T-helper 22 cell (primary cell): ENCODE measurements at regions not wholly inside any gene's neighbourhood (a gene's known extent, or its start where the extent isn't known, plus 50 kb on each side); places are given as distances from the start of the nearest gene placed in this dataset.

ENCODE experiments used
- DNase-seq: peaks from one replicate; pipeline ENCODE4 v3.0.0-alpha.2; 2020; ENCODE audit warnings: low read depth

DNA sequence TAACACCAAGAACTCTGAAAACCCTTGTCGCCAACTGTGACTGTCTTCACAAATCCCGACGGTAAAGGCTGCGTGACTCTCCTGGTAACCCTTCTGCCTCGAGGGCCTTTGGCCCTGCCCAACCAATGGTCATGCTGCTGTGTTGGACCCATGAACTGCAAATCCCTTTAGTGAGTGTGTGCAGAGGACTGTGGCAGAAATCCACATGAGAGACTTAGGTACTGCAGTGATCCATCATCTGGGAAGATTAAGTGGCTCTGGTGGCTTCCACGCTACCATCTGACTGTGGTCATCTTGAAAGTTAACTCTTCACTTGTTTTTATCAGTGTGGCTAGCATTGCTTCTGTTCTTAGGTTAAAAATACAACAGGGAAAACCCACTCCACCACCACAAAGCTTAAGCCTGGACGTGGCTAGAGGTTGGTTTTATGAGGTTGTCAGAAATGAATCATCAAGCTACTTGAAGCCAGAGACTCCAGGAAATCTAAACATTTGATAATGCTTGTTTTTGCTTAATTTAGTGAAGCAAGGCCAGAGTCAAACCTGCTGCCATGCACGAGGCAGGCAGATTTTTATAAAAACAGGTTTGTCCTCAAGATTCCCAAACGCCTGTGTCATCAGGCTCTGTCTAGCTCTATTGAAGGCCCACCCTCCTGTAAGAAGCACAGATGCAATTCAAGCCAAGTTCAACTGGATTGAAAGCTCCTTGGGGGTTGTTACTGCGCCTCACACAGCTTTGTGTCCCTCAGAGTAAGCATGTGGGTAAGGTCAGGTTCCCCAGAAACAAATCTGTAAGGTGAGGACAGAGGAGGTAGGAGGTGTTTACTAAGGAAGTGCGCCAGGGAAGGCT is 52.7 kb upstream of the ERCC6L2 start:
- no peak for DNase-seq

- DNase-seq: no peak
Measured at GRCh38 chr9:95822015-95822414, 53.5 kb upstream of the ERCC6L2 start.

DNA sequence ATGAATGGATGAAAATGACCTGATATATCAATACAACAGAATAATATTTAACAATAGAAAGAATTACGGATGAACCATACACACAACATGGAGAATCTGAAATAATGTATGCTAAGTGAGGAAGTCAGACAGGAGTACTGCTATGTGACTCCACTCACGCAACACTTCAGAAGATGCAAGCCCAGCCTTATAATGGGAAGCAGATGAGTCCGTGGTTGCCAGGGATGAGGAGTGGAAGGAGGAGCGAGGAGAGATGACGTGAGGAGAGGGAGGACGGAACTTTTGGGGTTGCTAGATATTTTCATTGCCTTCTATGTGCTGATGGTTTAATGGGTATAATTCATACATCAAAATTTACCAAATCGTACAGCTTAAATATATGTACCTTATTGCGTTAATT is 55.4 kb upstream of the ERCC6L2 start:
- DNase-seq: no peak

GRCh38 chr9:95819636-95820035 is 55.9 kb upstream of the ERCC6L2 start:
- no peak for DNase-seq

- DNase-seq: no peak
Measured at GRCh38 chr9:95817205-95817604, 58.3 kb upstream of the ERCC6L2 start.

- DNase-seq: no peak
Measured at GRCh38 chr9:95816716-95817115, 58.8 kb upstream of the ERCC6L2 start.

DNA sequence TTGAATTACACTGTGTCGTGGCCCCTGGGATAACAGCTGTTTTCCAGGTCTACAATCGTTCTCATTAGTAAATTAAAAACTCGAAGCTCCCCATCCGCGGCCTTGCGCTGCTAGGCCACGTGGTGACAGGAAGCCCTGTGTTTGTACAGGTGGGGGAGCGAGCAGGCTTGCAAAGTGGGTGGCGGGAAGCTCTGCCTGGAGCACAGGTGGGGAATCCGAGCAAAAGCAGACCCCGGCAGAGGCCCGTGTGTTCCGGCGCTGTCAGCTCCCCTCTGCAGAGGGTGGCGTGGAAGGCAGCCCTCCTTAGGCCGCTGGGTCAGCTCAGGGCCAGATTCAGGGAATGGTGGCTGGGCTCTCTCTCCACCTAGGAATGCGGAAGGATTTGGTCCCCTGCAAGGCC is 59.5 kb upstream of the ERCC6L2 start:
- DNase-seq: no peak

- no peak for DNase-seq
Measured at GRCh38 chr9:95815133-95815532, 60.4 kb upstream of the ERCC6L2 start.

GRCh38 chr9:95813923-95814322 is 61.6 kb upstream of the ERCC6L2 start:
- no peak for DNase-seq

DNA sequence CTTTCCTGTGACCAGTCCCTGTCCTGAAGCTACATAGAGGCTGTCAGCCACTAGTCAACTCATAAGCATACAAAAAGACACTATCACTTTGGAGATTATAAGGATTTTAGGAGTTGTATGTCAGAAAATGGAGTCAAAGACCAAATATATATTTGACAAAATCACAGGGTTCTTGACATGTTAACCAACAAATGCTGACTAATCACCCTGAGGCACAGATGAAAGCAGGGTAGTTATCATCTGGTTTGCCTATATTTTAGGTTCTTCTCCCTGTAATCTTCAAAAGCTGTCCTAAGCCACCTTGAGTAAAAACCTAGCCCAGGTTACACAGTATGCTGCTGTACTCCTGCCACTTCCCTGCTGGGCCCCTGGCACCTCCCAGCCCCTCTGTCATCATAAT is 64.7 kb upstream of the ERCC6L2 start:
- DNase-seq: no peak

DNA sequence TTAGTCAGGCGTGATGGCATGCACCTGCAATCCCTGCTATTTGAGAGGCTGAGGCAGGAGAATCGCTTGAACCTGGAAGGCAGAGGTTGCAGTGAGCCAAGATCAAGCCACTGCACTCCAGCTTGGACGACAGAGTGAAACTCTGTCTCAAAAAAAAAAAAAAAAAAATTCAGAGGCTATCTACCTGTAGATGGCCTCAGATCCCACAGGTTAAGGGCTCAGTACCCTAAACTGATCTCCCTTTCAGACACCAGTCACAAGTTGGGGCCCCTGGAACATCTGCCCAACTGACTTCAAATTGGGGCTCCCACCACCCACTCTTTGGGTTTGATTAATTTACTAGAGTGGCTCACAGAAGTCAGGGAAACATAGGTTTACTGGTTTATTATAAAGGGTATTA is 65.4 kb upstream of the ERCC6L2 start:
- DNase-seq: no peak

DNA sequence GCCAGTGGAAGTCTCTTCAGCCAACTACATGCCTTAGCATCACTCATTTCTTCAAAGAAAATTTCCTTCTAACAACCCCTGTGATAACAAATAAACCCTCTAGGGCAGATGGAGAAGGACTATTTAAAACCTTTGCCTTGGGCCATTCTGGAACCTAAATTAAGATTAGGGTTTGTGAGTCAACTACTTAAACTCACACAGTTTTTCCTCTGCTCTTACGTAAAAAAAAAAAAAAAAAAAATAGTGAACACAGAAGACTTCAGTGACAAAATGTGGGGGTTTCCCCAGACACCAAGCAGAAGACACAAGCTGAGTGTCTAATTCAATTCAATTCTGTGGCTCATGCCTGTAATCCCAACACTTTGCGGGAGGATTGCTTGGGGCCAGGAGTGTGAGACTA is 65.8 kb upstream of the ERCC6L2 start:
- no peak for DNase-seq

DNA sequence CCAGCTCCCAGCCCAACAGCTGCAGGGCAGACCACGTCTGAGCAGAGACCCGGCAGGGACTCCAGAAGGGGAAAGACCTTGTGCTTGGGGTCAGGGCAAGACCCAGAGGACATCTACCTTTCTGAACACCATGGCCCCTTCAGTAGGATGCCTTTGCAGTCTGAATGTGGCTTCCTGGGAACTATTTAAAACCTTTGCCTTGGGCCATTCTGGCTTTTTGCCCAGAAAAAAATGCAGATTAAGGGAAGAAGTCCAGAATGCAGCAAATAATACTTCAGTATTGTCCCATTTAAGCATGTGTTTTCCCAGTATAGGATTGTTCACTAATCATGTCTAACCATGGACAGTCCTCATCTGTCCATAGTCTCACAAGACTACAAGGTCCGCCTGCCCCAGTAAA is 67.5 kb upstream of the ERCC6L2 start:
- DNase-seq: no peak

- DNase-seq: no peak
Measured at GRCh38 chr9:95807326-95807947, 68.1 kb upstream of the ERCC6L2 start.

DNA sequence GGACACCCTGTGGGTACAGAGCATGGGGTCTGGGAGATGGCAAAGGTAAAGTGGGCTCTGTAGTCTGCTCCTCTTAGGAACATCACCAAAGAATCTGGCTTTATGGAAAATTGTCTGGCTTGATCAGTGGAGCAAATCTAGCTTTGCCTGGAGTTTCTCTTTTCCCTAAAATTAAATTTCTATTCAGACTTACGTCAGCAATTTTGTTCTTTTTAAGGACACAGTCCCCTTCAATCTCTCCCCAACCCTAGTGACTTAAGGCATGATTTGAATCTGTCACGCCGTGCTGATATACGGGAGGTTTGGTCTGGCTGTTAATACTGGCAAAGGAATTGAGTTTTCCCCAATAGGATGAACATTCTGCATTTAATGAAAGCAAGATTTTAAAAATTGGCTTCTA is 72.3 kb upstream of the ERCC6L2 start:
- no peak for DNase-seq

DNA sequence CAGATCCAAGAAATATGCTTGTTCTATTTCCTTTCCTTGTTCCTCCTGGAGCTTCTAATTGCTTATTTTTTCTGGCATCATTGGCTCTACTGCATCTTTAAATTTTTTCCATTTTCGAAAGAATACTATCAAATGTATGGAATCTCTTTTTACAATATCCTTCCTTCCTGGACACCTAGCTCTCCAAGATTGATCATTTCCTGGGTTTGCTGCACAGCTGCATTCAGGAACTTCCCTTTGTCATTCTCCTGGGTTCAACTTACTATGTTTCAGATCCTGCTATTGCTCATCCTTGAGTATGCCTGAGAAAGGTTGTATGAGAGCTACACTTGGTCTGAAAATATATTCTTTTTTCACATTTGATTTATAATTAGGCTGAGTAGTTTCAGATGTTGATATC is 73.7 kb upstream of the ERCC6L2 start:
- no peak for DNase-seq

DNA sequence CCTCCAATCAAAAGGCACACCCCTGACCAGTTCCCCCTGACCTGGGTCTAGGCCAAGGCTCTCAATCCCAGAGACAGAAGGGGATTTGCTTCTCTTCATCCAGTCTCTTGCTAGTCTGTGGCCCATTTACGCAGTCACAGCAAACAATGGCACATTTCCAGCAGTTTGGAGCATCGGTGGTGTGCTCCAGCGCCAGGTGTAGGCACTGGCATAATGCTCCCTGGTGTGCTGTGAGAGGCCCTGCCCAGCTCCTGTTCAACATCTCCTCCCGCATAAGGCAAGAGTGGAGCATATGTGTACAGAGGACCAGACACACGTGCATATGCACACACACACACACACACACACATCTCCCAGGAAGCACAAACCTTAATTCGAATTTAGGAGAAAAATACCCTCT is 79.5 kb upstream of the ERCC6L2 start:
- no peak for DNase-seq

- DNase-seq: no peak
Measured at GRCh38 chr9:95793924-95794828, 81.3 kb upstream of the ERCC6L2 start.

- DNase-seq: no peak
Measured at GRCh38 chr9:95791695-95792094, 83.8 kb upstream of the ERCC6L2 start.

- no peak for DNase-seq
Measured at GRCh38 chr9:95791286-95791685, 84.2 kb upstream of the ERCC6L2 start.

DNA sequence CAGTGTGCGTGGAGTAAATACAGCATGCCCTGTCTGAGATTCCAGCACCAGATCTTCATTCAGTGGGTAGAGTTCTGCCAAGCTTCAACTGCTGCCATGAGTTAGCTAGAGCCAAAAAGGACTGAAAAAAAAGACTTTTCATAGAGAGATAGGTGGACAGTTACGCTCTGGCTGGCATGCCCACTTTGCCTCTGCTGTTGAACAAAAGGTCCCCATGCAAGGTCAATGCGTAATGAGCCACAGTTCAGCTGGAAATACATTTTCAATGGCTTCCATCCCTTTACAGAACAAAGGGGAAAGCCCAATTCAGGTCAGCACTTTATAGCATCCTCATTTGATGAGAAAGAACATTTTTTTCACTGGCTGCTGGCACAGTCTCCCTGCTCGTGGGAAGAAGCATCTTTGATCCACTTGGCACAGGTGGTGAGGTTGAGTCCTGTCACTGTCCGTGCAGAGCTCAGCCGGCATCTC is 86.9 kb upstream of the ERCC6L2 start:
- DNase-seq: no peak

GRCh38 chr9:95788021-95788420 is 87.5 kb upstream of the ERCC6L2 start:
- no peak for DNase-seq

DNA sequence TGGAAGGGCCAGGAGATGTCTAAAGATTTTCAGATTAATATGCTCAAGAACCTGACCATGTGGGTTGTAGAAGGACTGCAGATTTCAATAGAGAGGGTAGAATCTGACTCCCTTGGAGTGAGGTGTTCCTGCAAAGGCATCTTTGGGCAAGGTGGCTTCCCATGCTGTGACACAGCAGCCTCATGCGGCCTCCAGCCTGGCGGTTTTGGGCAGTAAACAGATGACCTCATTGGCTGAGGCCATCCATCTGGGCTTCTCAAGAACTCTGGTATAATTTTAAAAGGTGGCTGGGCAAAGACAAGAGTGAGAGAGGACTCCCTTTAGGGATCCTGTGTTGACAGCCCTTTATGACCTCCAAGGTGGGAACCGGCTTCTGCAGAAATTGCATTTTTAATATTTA is 90.3 kb upstream of the ERCC6L2 start:
- no peak for DNase-seq
